ENCODE measurements at regions not wholly inside any gene's neighbourhood (a gene's known extent, or its start where the extent isn't known, plus 50 kb on each side); places are given as distances from the start of the nearest gene placed in this dataset.

DNA sequence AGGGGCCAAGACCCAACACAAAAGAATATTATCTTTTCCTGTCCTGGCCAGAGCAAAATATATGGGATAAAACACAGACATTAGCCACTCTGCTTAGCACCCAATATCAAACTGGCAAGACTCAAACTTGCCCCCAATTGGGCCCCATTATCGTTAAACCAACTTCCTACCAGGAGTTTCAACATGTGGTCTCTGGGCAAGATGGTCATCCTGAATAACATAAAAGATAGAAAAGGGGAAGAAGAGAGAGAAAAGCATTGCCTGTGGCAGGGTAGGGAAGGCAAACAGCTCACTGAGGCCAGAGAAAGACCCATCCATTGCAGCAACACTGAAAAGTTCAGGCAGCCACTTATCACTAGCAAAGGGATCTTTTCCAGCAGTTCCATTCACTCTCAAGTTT lies 502.1 kb downstream of the KIF2B start:
- TF ChIP-seq POLR2A (IDR thresholded peaks at IDR 0.05) (no peak), CTCF (IDR thresholded peaks at IDR 0.05) (no peak)

All from lower leg skin (tissue), 3 donors.